ENCODE measurements at regions not wholly inside any gene's neighbourhood (a gene's known extent, or its start where the extent isn't known, plus 50 kb on each side); places are given as distances from the start of the nearest gene placed in this dataset.

GRCh38 chr22:48259991-48260670 is 1497.7 kb downstream of the TBC1D22A start:
- no peak for TF ChIP-seq POLR2A (IDR thresholded peaks at IDR 0.05; ENCODE audit: low read depth, low read length)
- no peak for TF ChIP-seq CTCF (conservative IDR thresholded peaks at IDR 0.05; ENCODE audit: low read depth, low read length)
- TF ChIP-seq CEBPB (IDR thresholded peaks at IDR 0.05; ENCODE audit: low read depth, low read length): no peak
- no peak for TF ChIP-seq BHLHE40 (IDR thresholded peaks at IDR 0.05; ENCODE audit: low read depth, low read length)
- no peak for TF ChIP-seq ELK1 (IDR thresholded peaks at IDR 0.05; ENCODE audit: borderline replicate concordance, low read depth, low read length)
- TF ChIP-seq SMC3 (IDR thresholded peaks at IDR 0.05; ENCODE audit: low read depth, low read length): no peak
- TF ChIP-seq MAZ (IDR thresholded peaks at IDR 0.05; ENCODE audit: borderline replicate concordance, low read depth, low read length): no peak
- TF ChIP-seq MAFK (IDR thresholded peaks at IDR 0.05; ENCODE audit: low read depth, low read length): no peak
- no peak for TF ChIP-seq FOS (IDR thresholded peaks at IDR 0.05; ENCODE audit: low read depth, low read length)
- TF ChIP-seq NFE2L2 (IDR thresholded peaks at IDR 0.05; ENCODE audit: low read depth, low read length): no peak
- TF ChIP-seq RCOR1 (IDR thresholded peaks at IDR 0.05; ENCODE audit: insufficient replicate concordance, low read length): no peak
- TF ChIP-seq, protein P1, sequence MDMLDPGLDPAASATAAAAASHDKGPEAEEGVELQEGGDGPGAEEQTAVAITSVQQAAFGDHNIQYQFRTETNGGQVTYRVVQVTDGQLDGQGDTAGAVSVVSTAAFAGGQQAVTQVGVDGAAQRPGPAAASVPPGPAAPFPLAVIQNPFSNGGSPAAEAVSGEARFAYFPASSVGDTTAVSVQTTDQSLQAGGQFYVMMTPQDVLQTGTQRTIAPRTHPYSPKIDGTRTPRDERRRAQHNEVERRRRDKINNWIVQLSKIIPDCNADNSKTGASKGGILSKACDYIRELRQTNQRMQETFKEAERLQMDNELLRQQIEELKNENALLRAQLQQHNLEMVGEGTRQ (IDR thresholded peaks at IDR 0.05; ENCODE audit: low read depth, low read length): no peak

Data from IMR-90 (cell line).